ENCODE measurements at regions not wholly inside any gene's neighbourhood (a gene's known extent, or its start where the extent isn't known, plus 50 kb on each side); places are given as distances from the start of the nearest gene placed in this dataset.
"Not testable (repeated sequence)": the region's sequence is repeated elsewhere in the genome, so short reads cannot be mapped to it uniquely, and the experiment has no call there.

DNA sequence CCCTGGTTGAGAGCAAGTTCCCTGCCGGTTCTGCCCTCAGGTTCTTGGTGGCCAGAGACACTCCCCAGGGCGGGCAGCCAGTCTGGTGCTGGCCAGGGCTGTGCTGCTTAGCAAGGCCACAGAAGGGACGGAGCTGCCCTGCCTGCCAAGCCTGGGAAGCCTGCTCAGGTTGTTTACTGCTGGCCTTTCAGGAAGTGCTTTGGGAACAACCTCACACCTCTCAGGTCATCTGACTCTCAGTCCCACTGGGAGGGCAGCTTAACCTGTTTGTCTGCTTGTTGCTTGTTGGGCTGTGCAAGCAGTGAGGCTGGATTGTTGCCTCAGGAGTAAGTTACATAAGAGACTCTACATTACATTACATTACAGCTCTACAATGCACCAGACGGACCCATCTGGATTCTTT lies 75.8 kb upstream of the AFDN start:
- Histone ChIP-seq H3K79me2 (ENCODE audit: control insufficient read depth, insufficient read depth, low read length) (no peaks in the 10 kb centered on the region), H4K20me1 (ENCODE audit: control insufficient read depth, extremely low read depth, insufficient read depth, low read length) (no peaks in the 10 kb centered on the region), H3K4me1 (ENCODE audit: control insufficient read depth, extremely low read depth, insufficient read depth, low read length) (no peaks in the 10 kb centered on the region), H3K27ac (ENCODE audit: insufficient read depth, low read length) (no peak overlapping the region), H3K4me3 (replicated peaks in 1 of 4; ENCODE audit: control extremely low read depth in 1 of 4, insufficient read depth in 1 of 4, low read depth in 3 of 4, low read length in 4 of 4) (no peak overlapping the region), H3K9ac (ENCODE audit: insufficient read depth, low read length) (no peak overlapping the region), H3K27me3 (ENCODE audit: control insufficient read depth, insufficient read depth, low read length) (no peaks in the 10 kb centered on the region), H3K9me3 (ENCODE audit: control insufficient read depth, insufficient read depth, low read depth, low read length) (no peaks in the 10 kb centered on the region), H3K4me2 (ENCODE audit: extremely low read depth, insufficient read depth, low read length) (no peak overlapping the region), H3K36me3 (ENCODE audit: control insufficient read depth, insufficient read depth, low read length) (no peaks in the 10 kb centered on the region), H2AFZ (ENCODE audit: low read length) (no peak overlapping the region)
- TF ChIP-seq EZH2 (IDR thresholded peaks at IDR 0.05; ENCODE audit: low read length, missing control alignments) (no peak), CTCF (conservative IDR thresholded peaks at IDR 0.05 in 1 of 2, IDR thresholded peaks at IDR 0.05 in 1 of 2; ENCODE audit: low read depth in 1 of 2, low read length in 2 of 2) (no peak)
- no peak for DNase-seq (ENCODE audit: low read depth in 2 of 2)

- TF ChIP-seq CTCF (conservative IDR thresholded peaks at IDR 0.05 in 1 of 2, IDR thresholded peaks at IDR 0.05 in 1 of 2; ENCODE audit: low read depth in 1 of 2, low read length in 2 of 2) (no peak), EZH2 (IDR thresholded peaks at IDR 0.05; ENCODE audit: low read length, missing control alignments) (no peak)
- Histone ChIP-seq H3K4me2 (ENCODE audit: extremely low read depth, insufficient read depth, low read length) (no peak overlapping the region), H2AFZ (ENCODE audit: low read length) (no peak overlapping the region), H3K9me3 (ENCODE audit: control insufficient read depth, insufficient read depth, low read depth, low read length) (no peaks in the 10 kb centered on the region), H3K36me3 (ENCODE audit: control insufficient read depth, insufficient read depth, low read length) (no peaks in the 10 kb centered on the region), H3K27ac (ENCODE audit: insufficient read depth, low read length) (no peak overlapping the region), H4K20me1 (ENCODE audit: control insufficient read depth, extremely low read depth, insufficient read depth, low read length) (no peaks in the 10 kb centered on the region), H3K79me2 (ENCODE audit: control insufficient read depth, insufficient read depth, low read length) (no peaks in the 10 kb centered on the region), H3K9ac (ENCODE audit: insufficient read depth, low read length) (no peak overlapping the region), H3K4me3 (replicated peaks in 1 of 4; ENCODE audit: control extremely low read depth in 1 of 4, insufficient read depth in 1 of 4, low read depth in 3 of 4, low read length in 4 of 4) (no peak overlapping the region), H3K4me1 (ENCODE audit: control insufficient read depth, extremely low read depth, insufficient read depth, low read length) (no peaks in the 10 kb centered on the region), H3K27me3 (ENCODE audit: control insufficient read depth, insufficient read depth, low read length) (no peaks in the 10 kb centered on the region)
- DNase-seq (ENCODE audit: low read depth in 2 of 2), result no peak
Observed at GRCh38 chr6:167751579-167752115, 75.1 kb upstream of the AFDN start.

GRCh38 chr6:167753281-167753680 lies 73.4 kb upstream of the AFDN start:
- H3K4me1 ChIP-seq (ENCODE audit: control insufficient read depth, extremely low read depth, insufficient read depth, low read length); DNase-seq (ENCODE audit: low read depth in 2 of 2); H3K27ac ChIP-seq (ENCODE audit: insufficient read depth, low read length); H4K20me1 ChIP-seq (ENCODE audit: control insufficient read depth, extremely low read depth, insufficient read depth, low read length); H2AFZ ChIP-seq (ENCODE audit: low read length); H3K4me3 ChIP-seq (replicated peaks in 1 of 4; ENCODE audit: control extremely low read depth in 1 of 4, insufficient read depth in 1 of 4, low read depth in 3 of 4, low read length in 4 of 4); H3K36me3 ChIP-seq (ENCODE audit: control insufficient read depth, insufficient read depth, low read length); H3K79me2 ChIP-seq (ENCODE audit: control insufficient read depth, insufficient read depth, low read length); H3K9me3 ChIP-seq (ENCODE audit: control insufficient read depth, insufficient read depth, low read depth, low read length); H3K4me2 ChIP-seq (ENCODE audit: extremely low read depth, insufficient read depth, low read length); H3K27me3 ChIP-seq (ENCODE audit: control insufficient read depth, insufficient read depth, low read length); H3K9ac ChIP-seq (ENCODE audit: insufficient read depth, low read length): not testable (repeated sequence)

All from fibroblast of lung (primary cell).